ENCODE measurements at regions not wholly inside any gene's neighbourhood (a gene's known extent, or its start where the extent isn't known, plus 50 kb on each side); places are given as distances from the start of the nearest gene placed in this dataset.

- TF ChIP-seq, protein P1, sequence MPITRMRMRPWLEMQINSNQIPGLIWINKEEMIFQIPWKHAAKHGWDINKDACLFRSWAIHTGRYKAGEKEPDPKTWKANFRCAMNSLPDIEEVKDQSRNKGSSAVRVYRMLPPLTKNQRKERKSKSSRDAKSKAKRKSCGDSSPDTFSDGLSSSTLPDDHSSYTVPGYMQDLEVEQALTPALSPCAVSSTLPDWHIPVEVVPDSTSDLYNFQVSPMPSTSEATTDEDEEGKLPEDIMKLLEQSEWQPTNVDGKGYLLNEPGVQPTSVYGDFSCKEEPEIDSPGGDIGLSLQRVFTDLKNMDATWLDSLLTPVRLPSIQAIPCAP (CRISPR knock-in tag; IDR thresholded peaks at IDR 0.05) = no peak
- TF ChIP-seq ETV6 (CRISPR knock-in tag; IDR thresholded peaks at IDR 0.05) (no peak), GTF2I (CRISPR knock-in tag; conservative IDR thresholded peaks at IDR 0.05) (no peak)
- TF ChIP-seq, protein P2, sequence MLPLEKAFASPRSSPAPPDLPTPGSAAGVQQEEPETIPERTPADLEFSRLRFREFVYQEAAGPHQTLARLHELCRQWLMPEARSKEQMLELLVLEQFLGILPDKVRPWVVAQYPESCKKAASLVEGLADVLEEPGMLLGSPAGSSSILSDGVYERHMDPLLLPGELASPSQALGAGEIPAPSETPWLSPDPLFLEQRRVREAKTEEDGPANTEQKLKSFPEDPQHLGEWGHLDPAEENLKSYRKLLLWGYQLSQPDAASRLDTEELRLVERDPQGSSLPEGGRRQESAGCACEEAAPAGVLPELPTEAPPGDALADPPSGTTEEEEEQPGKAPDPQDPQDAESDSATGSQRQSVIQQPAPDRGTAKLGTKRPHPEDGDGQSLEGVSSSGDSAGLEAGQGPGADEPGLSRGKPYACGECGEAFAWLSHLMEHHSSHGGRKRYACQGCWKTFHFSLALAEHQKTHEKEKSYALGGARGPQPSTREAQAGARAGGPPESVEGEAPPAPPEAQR (CRISPR knock-in tag; IDR thresholded peaks at IDR 0.05) = no peak
Measured at GRCh38 chr7:49308787-49309186, 384.4 kb downstream of the CDC14C start (continued).

DNA sequence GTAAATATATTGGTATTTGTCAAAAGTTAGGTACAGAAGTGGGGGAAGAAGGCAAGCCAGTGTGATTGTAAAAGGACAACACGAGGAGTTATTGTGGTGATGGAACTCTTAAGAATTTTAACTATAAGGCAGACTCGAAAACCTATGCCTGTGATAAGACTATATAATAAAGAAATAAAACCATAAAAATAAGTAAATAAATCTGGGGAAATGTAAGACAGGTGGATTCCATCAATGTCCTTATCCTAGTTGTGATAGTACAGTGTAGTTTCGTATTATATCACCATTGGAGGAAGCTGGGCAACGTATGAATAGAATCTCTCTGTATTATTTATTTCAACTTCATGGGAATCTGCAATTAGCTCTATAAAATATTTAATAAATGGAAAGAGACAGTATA, 395.7 kb downstream of the CDC14C start:
- Mint-ChIP-seq H3K36me3 (no peaks in the 10 kb centered on the region), H3K4me3 (no peak overlapping the region), H3K9me3 (no peaks in the 10 kb centered on the region), H3K27me3 (ENCODE audit: low read depth) (no peaks in the 10 kb centered on the region), H3K27ac (no peak overlapping the region), H3K4me1 (peaks cover 21% of the 10 kb centered on the region)
- CTCF ChIA-PET = no interaction called here
- TF ChIP-seq ERG (CRISPR knock-in tag; IDR thresholded peaks at IDR 0.05) = no peak
- no peak for TF ChIP-seq SOX15 (CRISPR knock-in tag; IDR thresholded peaks at IDR 0.05)
- no peak for TF ChIP-seq CTCF (IDR thresholded peaks at IDR 0.05)
- TF ChIP-seq GRHL2 (CRISPR knock-in tag; IDR thresholded peaks at IDR 0.05; ENCODE audit: insufficient replicate concordance, severe bottlenecking) = no peak
- TF ChIP-seq GABPB1 (CRISPR knock-in tag; IDR thresholded peaks at IDR 0.05) = no peak
- no peak for TF ChIP-seq ZNF671 (CRISPR knock-in tag; IDR thresholded peaks at IDR 0.05)
- no peak for TF ChIP-seq ZNF219 (CRISPR knock-in tag; IDR thresholded peaks at IDR 0.05; ENCODE audit: borderline replicate concordance)
- DNase-seq (ENCODE audit: low spot score) (no peak), ATAC-seq (no peak)
- POLR2A ChIA-PET = no interaction called here

GRCh38 chr7:49321843-49322242, 397.5 kb downstream of the CDC14C start:
- Mint-ChIP-seq H3K27me3 (ENCODE audit: low read depth) (no peaks in the 10 kb centered on the region), H3K9me3 (peaks cover 4% of the 10 kb centered on the region; the same call in 1 of the 2 replicates), H3K27ac (no peak overlapping the region), H3K36me3 (no peaks in the 10 kb centered on the region), H3K4me3 (no peak overlapping the region), H3K4me1 (peaks cover 21% of the 10 kb centered on the region)
- ChIA-PET POLR2A (no interaction called here), CTCF (no interaction called here)
- TF ChIP-seq ZBTB21 (CRISPR knock-in tag; IDR thresholded peaks at IDR 0.05; ENCODE audit: borderline replicate concordance) (no peak), GABPB1 (CRISPR knock-in tag; IDR thresholded peaks at IDR 0.05) (no peak), CDX4 (CRISPR knock-in tag; IDR thresholded peaks at IDR 0.05; ENCODE audit: borderline replicate concordance) (no peak), RELA (CRISPR knock-in tag; IDR thresholded peaks at IDR 0.05; ENCODE audit: borderline replicate concordance) (no peak), CBFB (CRISPR knock-in tag; IDR thresholded peaks at IDR 0.05; ENCODE audit: low read depth) (no peak), NFYB (CRISPR knock-in tag; conservative IDR thresholded peaks at IDR 0.05; ENCODE audit: low read depth) (no peak), ZNF416 (CRISPR knock-in tag; IDR thresholded peaks at IDR 0.05) (no peak), OVOL2 (CRISPR knock-in tag; IDR thresholded peaks at IDR 0.05; ENCODE audit: borderline replicate concordance) (no peak), SOX15 (CRISPR knock-in tag; IDR thresholded peaks at IDR 0.05) (no peak), FOXP1 (CRISPR knock-in tag; IDR thresholded peaks at IDR 0.05; ENCODE audit: borderline replicate concordance) (no peak), JAZF1 (CRISPR knock-in tag; IDR thresholded peaks at IDR 0.05) (no peak), GTF2I (CRISPR knock-in tag; conservative IDR thresholded peaks at IDR 0.05) (no peak)
- ATAC-seq (no peak), DNase-seq (ENCODE audit: low spot score) (no peak)
